Right atrium auricular region (tissue), 2 donors: ENCODE measurements at regions not wholly inside any gene's neighbourhood (a gene's known extent, or its start where the extent isn't known, plus 50 kb on each side); places are given as distances from the start of the nearest gene placed in this dataset.

ENCODE experiments used
- DNase-seq: peaks from one replicate; pipeline ENCODE4 v3.0.0-alpha.2; 2019; ENCODE audit warnings: low spot score
- H3K27ac ChIP-seq, 2 donors: fragments of 200-600 bp; sonication (generic); 1 replicate in 1 of 2; 2 replicates in 1 of 2; pipeline ENCODE4 v1.5.1; 2016 to 2019
- H3K27me3 ChIP-seq, 2 donors: fragments of 200-600 bp; sonication (generic); one replicate each; pipeline versions ENCODE4 v1.5.1 to v1.6.0; 2017 to 2019
- H3K36me3 ChIP-seq: fragments of 200-600 bp; sonication (generic); one replicate; pipeline ENCODE4 v1.5.1; 2016
- H3K4me1 ChIP-seq, 2 donors: fragments of 200-600 bp; sonication (generic); one replicate each; pipeline versions ENCODE4 v1.5.1 to v1.6.0; 2017 to 2019
- H3K4me3 ChIP-seq, 2 donors: fragments of 200-600 bp; sonication (generic); 1 replicate in 1 of 2; 2 replicates in 1 of 2; pipeline ENCODE4 v1.5.1; 2017 to 2019; ENCODE audit warnings: mild to moderate bottlenecking in 1 of 2, moderate library complexity in 1 of 2
- H3K9me3 ChIP-seq, 2 donors: fragments of 200-600 bp; sonication (generic); one replicate each; pipeline ENCODE4 v1.5.1; 2019
- TF ChIP-seq, protein P1 (sequence below), 2 donors: fragments of 200-600 bp; sonication (generic); IDR thresholded peaks; one replicate each; pipeline ENCODE4 v1.5.1; 2019; ENCODE audit warnings: antibody characterized with exemption in 2 of 2

DNA sequence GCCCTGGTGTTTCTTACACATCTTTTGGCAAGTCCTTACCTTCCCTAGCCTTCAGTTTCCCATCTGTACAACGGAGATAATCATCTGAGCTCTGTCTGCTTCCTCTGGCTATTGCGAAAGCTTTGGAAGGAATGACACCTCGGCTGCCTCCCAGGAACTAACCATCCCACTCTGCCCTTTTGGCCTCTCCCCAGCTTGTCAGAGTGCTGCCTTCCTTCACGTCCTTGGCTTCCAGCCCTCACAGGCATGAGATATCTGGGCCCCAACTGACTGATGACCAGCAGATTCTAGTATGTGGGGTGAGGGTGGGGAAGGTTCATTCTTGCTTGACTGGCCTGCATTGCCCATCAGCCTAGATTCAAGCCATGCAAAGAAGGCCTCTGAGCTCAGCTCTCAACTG is 253.1 kb upstream of the FGGY start:
- Histone ChIP-seq H3K27me3 (no peaks in the 10 kb centered on the region), H3K4me1 (peaks cover 0 to 12% of the 10 kb centered on the region in 2 donors), H3K36me3 (no peaks in the 10 kb centered on the region), H3K27ac (peak overlapping the region in 1 of 2 donors; percentile 38), H3K4me3 (no peak overlapping the region), H3K9me3 (no peaks in the 10 kb centered on the region)
- TF ChIP-seq, protein P1, sequence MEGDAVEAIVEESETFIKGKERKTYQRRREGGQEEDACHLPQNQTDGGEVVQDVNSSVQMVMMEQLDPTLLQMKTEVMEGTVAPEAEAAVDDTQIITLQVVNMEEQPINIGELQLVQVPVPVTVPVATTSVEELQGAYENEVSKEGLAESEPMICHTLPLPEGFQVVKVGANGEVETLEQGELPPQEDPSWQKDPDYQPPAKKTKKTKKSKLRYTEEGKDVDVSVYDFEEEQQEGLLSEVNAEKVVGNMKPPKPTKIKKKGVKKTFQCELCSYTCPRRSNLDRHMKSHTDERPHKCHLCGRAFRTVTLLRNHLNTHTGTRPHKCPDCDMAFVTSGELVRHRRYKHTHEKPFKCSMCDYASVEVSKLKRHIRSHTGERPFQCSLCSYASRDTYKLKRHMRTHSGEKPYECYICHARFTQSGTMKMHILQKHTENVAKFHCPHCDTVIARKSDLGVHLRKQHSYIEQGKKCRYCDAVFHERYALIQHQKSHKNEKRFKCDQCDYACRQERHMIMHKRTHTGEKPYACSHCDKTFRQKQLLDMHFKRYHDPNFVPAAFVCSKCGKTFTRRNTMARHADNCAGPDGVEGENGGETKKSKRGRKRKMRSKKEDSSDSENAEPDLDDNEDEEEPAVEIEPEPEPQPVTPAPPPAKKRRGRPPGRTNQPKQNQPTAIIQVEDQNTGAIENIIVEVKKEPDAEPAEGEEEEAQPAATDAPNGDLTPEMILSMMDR (IDR thresholded peaks at IDR 0.05), result no peak
- peak; percentile 69 for DNase-seq

DNA sequence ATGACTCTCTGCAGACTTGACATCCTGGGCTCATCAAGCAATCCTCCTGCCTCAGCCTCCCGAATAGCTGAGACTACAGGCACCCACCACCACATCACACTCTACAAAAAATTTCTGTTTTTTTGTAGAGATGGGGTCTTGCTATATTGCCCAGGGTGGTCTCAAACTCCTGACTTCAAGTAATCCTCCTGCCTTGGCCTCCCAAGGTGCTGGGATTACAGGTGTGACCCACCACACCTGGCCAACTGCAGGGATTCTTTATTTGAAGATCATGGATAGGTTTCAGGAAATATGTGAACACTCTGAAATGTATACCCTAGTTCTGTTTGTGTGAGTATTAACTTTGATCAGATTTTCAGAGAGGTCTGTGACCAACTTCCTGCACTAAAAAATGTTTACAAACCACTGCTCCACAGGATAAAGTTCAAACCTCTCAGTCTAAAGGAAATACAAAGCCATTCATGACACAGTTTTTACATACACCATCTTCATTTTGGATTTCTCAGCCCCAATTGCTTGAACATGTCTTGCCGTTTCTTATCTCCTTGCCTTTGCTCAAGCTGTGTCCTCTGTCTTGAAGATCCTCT is 252.3 kb upstream of the FGGY start:
- Histone ChIP-seq H3K4me1 (peaks cover 0 to 12% of the 10 kb centered on the region in 2 donors), H3K36me3 (no peaks in the 10 kb centered on the region), H3K4me3 (no peak overlapping the region), H3K27ac (no peak overlapping the region), H3K9me3 (no peaks in the 10 kb centered on the region), H3K27me3 (no peaks in the 10 kb centered on the region)
- TF ChIP-seq, protein P1 (IDR thresholded peaks at IDR 0.05), result no peak
- no peak for DNase-seq

DNA sequence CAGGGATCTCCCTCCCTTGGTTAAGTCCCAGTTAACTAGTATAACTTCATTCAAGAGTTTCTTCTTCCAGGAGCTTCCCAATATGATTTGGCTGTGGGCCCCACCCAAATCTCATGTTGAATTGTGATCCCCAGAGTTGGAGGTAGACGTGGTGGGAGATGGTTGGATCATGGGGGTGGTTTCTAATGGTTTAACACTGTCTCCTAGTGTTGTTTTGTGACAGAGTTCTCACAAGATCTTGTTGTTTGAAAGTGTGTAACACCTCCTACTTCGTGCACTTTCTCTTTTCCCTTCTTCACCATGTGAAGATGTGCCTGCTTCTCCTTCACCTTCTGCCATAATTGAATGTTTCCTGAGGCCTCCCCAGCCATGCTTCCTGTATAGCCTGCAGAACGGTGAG is 251.8 kb upstream of the FGGY start:
- H3K4me3 ChIP-seq, result no peak overlapping the region
- no peak for DNase-seq
- H3K4me1 ChIP-seq, result peaks cover 0 to 12% of the 10 kb centered on the region in 2 donors
- no peaks in the 10 kb centered on the region for H3K27me3 ChIP-seq
- no peaks in the 10 kb centered on the region for H3K36me3 ChIP-seq
- H3K9me3 ChIP-seq, result no peaks in the 10 kb centered on the region
- TF ChIP-seq, protein P1 (IDR thresholded peaks at IDR 0.05), result no peak
- no peak overlapping the region for H3K27ac ChIP-seq

DNA sequence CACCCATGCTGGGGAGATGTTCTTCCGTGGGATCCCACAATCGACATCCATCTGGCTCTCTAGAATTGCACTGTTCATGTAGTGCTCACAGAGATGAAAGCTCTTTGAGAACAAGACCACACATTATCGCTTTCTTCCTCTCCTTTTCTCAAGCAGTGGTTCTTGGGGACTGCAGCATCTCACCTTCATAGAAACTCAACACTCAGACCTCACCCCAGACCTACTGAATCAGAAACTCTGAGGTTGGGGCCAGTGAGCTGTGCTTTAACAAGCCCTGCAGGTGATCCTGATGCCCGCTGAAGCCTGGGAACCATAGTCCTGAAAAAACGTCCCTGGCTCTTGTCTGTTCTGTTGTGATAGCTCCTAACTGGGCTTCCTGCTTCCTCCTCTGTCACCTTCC is 251.3 kb upstream of the FGGY start:
- no peak overlapping the region for H3K4me3 ChIP-seq
- peaks cover 0 to 12% of the 10 kb centered on the region in 2 donors for H3K4me1 ChIP-seq
- DNase-seq, result no peak
- H3K36me3 ChIP-seq, result no peaks in the 10 kb centered on the region
- H3K27ac ChIP-seq, result no peak overlapping the region
- TF ChIP-seq, protein P1 (IDR thresholded peaks at IDR 0.05), result no peak
- H3K27me3 ChIP-seq, result no peaks in the 10 kb centered on the region
- no peaks in the 10 kb centered on the region for H3K9me3 ChIP-seq

DNA sequence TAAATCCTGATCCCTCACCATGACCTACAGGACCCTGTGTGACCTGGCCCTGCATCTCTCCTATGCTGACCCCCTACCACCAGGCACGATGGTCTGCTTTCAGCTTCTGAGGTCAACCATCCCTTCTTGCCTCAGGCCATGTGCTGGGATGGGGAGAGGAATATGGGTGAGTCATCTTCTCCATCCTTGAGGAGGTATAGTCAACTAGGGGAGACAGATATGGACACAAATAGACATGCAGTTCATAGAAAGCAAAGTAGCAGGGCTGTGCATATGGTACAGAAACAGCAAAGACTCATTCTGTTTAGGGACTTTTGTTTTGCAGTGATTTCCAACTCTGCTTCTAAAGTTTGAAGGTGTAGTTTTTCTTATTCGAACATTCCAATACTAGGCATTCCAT is 250.8 kb upstream of the FGGY start:
- DNase-seq, result no peak
- H3K4me1 ChIP-seq, result peaks cover 0 to 12% of the 10 kb centered on the region in 2 donors
- TF ChIP-seq, protein P1 (IDR thresholded peaks at IDR 0.05), result no peak
- H3K27me3 ChIP-seq, result no peaks in the 10 kb centered on the region
- H3K4me3 ChIP-seq, result no peak overlapping the region
- no peaks in the 10 kb centered on the region for H3K36me3 ChIP-seq
- no peaks in the 10 kb centered on the region for H3K9me3 ChIP-seq
- no peak overlapping the region for H3K27ac ChIP-seq

DNA sequence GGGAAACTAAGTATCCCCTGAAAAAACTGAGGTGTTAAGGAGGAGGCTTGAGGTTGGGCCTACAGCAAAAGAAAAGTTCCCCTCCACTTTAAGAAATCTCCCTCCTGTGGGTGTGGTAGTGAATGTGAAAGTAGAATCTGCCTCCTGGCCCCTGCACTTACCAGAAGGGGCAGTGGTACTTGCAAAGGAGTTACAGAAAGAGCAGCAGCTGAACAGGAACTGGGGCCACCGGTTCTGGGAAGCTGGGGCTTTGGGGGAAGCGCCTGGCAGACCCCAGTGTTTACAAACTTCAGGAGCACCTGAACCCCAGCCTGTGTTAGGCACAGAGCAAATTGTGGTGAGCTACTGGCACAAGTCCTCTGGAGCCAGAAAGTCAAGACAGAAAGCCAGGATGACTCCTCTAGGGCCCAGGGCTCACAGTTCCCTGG is 250.2 kb upstream of the FGGY start:
- no peak overlapping the region for H3K27ac ChIP-seq
- TF ChIP-seq, protein P1 (IDR thresholded peaks at IDR 0.05), result no peak
- H3K9me3 ChIP-seq, result no peaks in the 10 kb centered on the region
- peaks cover 0 to 12% of the 10 kb centered on the region in 2 donors for H3K4me1 ChIP-seq
- no peak for DNase-seq
- no peaks in the 10 kb centered on the region for H3K36me3 ChIP-seq
- H3K4me3 ChIP-seq, result no peak overlapping the region
- no peaks in the 10 kb centered on the region for H3K27me3 ChIP-seq
